CD14-positive monocyte (primary cell): ENCODE measurements at regions not wholly inside any gene's neighbourhood (a gene's known extent, or its start where the extent isn't known, plus 50 kb on each side); places are given as distances from the start of the nearest gene placed in this dataset.

Experiments used
- DNase-seq, 3 donors: peaks; one replicate each; pipeline ENCODE4 v3.0.0-alpha.2; 2011 to 2022
- H2AFZ ChIP-seq: 2 replicates; pipeline ENCODE4 v1.6.0; 2012; ENCODE audit warnings: mild to moderate bottlenecking, low read depth, low read length, inconsistent platforms; ENCODE audit not compliant: insufficient read depth, poor library complexity, severe bottlenecking
- H3K27ac ChIP-seq, 2 donors: 1 replicate in 1 of 2; 2 replicates in 1 of 2; pipeline ENCODE4 v1.5.1; 2012 to 2013; ENCODE audit warnings: low read length in 2 of 2, control low read depth in 1 of 2, inconsistent platforms in 1 of 2, low read depth in 1 of 2, mild to moderate bottlenecking in 1 of 2
- H3K27me3 ChIP-seq, 2 donors: one replicate each; pipeline versions ENCODE4 v1.6.0 to v1.6.1; 2011 to 2013; ENCODE audit warnings: low read length in 2 of 2; ENCODE audit not compliant: control insufficient read depth in 2 of 2, insufficient read depth in 2 of 2
- H3K36me3 ChIP-seq, 2 donors: replicated peaks in 1 of 2; 1 replicate in 1 of 2; 2 replicates in 1 of 2; pipeline versions ENCODE4 v1.5.1 to v1.6.1; 2012 to 2013; ENCODE audit warnings: low read length in 2 of 2, control low read depth in 1 of 2, inconsistent platforms in 1 of 2, mild to moderate bottlenecking in 1 of 2; ENCODE audit not compliant: insufficient read depth in 2 of 2, control insufficient read depth in 1 of 2
- H3K4me1 ChIP-seq, 2 donors: 1 replicate in 1 of 2; 2 replicates in 1 of 2; pipeline versions ENCODE4 v1.5.1 to v1.6.1; 2012 to 2013; ENCODE audit warnings: low read length in 2 of 2, control low read depth in 1 of 2, inconsistent platforms in 1 of 2, mild to moderate bottlenecking in 1 of 2, moderate library complexity in 1 of 2; ENCODE audit not compliant: insufficient read depth in 2 of 2, control insufficient read depth in 1 of 2
- H3K4me2 ChIP-seq: replicated peaks from 2 replicates; pipeline ENCODE3; 2012; ENCODE audit warnings: low read length, moderate library complexity, mild to moderate bottlenecking; ENCODE audit not compliant: poor library complexity, severe bottlenecking; ENCODE audit errors: extremely low read depth
- H3K4me3 ChIP-seq, 3 experiments: fragments of 200-600 bp in 1 of 3; sonication (generic) in 1 of 3; replicated peaks in 1 of 3; 1 replicate in 2 of 3; 2 replicates in 1 of 3; pipeline ENCODE4 v1.5.1; 2011 to 2013; ENCODE audit warnings: low read length in 3 of 3, mild to moderate bottlenecking in 3 of 3, control low read depth in 2 of 3, low read depth in 2 of 3, inconsistent platforms in 1 of 3, moderate library complexity in 1 of 3
- H3K79me2 ChIP-seq: 2 replicates; pipeline ENCODE4 v1.6.0; 2012; ENCODE audit warnings: mild to moderate bottlenecking, control low read depth, inconsistent platforms, low read length, moderate library complexity; ENCODE audit not compliant: insufficient read depth
- H3K9ac ChIP-seq: 2 replicates; pipeline ENCODE4 v1.6.0; 2017; ENCODE audit warnings: low read length, mild to moderate bottlenecking; ENCODE audit not compliant: insufficient read depth, poor library complexity, severe bottlenecking
- H3K9me3 ChIP-seq, 2 donors: replicated peaks in 1 of 2; 1 replicate in 1 of 2; 2 replicates in 1 of 2; pipeline versions ENCODE4 v1.5.1 to v1.6.1; 2012 to 2013; ENCODE audit warnings: low read length in 2 of 2, control low read depth in 1 of 2; ENCODE audit not compliant: control insufficient read depth in 1 of 2, insufficient read depth in 1 of 2
- H4K20me1 ChIP-seq: 2 replicates; pipeline ENCODE4 v1.6.0; 2012; ENCODE audit warnings: mild to moderate bottlenecking, low read length, control low read depth, moderate library complexity; ENCODE audit not compliant: insufficient read depth
- H3K27ac Mint-ChIP-seq, 7 donors: one replicate each; pipeline ENCODE4 v1.8.0; 2020; ENCODE audit warnings: mild to moderate bottlenecking in 7 of 7, mixed read lengths in 7 of 7, moderate library complexity in 6 of 7, inconsistent platforms in 2 of 7
- H3K27me3 Mint-ChIP-seq, 3 donors: one replicate each; pipeline ENCODE4 v1.8.0; 2021 to 2022; ENCODE audit warnings: low read depth in 3 of 3, mild to moderate bottlenecking in 3 of 3, mixed read lengths in 3 of 3, moderate library complexity in 3 of 3, inconsistent platforms in 1 of 3
- H3K36me3 Mint-ChIP-seq, 2 donors: one replicate each; pipeline ENCODE4 v1.8.0; 2020; ENCODE audit warnings: mixed read lengths in 2 of 2, inconsistent platforms in 1 of 2, mild to moderate bottlenecking in 1 of 2
- H3K4me1 Mint-ChIP-seq: one replicate; pipeline ENCODE4 v1.8.0; 2020; ENCODE audit warnings: mild to moderate bottlenecking, mixed read lengths
- H3K4me3 Mint-ChIP-seq, 2 donors: one replicate each; pipeline ENCODE4 v1.8.0; 2020; ENCODE audit warnings: mild to moderate bottlenecking in 2 of 2, mixed read lengths in 2 of 2, moderate library complexity in 1 of 2
- H3K9me3 Mint-ChIP-seq, 7 donors: one replicate each; pipeline ENCODE4 v1.8.0; 2020 to 2022; ENCODE audit warnings: mixed read lengths in 7 of 7, mild to moderate bottlenecking in 6 of 7, moderate library complexity in 6 of 7, inconsistent platforms in 2 of 7
- WGBS: methylation state at CpG from one replicate; pipeline ENCODE4 v1.1.5; 2013; ENCODE audit warnings: missing lambda C conversion rate; ENCODE audit not compliant: insufficient coverage; 5-methylcytosine and 5-hydroxymethylcytosine counted together
- intact Hi-C, 2 donors: fragments of 100-400 bp; cut with micrococcal nuclease; formaldehyde crosslinking; loops; one replicate each; pipeline versions ENCODE4 v1.15.0 to v1.15.1; 2023
- TF ChIP-seq, protein P1 (sequence below): fragments of 200-600 bp; IDR thresholded peaks from one replicate; pipeline ENCODE4 v1.8.0; 2022; ENCODE audit warnings: antibody characterized with exemption, mild to moderate bottlenecking

DNA sequence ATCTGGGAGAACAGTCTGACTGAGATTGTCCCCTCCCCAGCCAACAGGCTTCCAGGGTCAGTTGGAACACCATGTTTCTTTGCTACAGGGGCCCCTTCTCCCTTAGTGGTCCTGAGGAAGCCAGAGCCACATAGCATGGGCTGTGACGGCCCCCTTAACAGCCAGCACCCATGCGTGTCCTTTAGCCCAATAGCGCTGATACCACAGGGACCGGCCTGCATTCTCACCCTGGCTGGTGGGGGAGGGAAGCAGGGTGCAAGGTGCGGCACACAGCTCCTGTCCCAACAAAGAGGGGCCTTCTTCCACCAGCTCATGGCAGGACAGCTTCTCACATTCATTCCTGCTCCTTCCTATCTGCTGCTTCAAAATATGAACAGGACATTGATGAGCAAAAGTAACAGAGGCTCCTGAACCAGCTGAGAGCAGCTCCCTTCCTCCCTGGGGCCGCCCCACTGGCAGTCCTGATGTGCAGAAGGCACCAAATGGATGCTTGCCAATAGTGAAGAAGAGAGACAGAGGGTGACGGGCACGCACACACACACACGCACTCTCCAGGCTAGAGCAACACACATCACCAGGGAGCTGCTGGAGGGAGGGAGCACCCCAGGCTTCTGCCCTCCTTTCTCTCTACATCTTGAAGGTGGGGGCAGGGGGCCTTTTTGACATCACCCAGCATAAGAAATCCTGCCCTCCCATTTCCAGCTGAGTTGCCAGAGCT is 99.4 kb downstream of the CRYAA start:
- no peak overlapping the region for H3K4me3 Mint-ChIP-seq
- H3K27me3 Mint-ChIP-seq: peaks cover 0 to 7% (median 3%) of the 10 kb centered on the region in 3 donors
- no peaks in the 10 kb centered on the region for H4K20me1 ChIP-seq
- no peak overlapping the region for H3K27ac ChIP-seq
- H2AFZ ChIP-seq: no peak overlapping the region
- H3K4me1 Mint-ChIP-seq: peaks cover 4% of the 10 kb centered on the region
- no peaks in the 10 kb centered on the region for H3K9me3 ChIP-seq
- no peak for DNase-seq
- no peak overlapping the region for H3K9ac ChIP-seq
- H3K36me3 Mint-ChIP-seq: no peaks in the 10 kb centered on the region
- peaks cover 0 to 4% of the 10 kb centered on the region in 2 donors for H3K4me1 ChIP-seq
- H3K36me3 ChIP-seq: no peaks in the 10 kb centered on the region
- no peaks in the 10 kb centered on the region for H3K27me3 ChIP-seq
- no peaks in the 10 kb centered on the region for H3K79me2 ChIP-seq
- no peak overlapping the region for H3K27ac Mint-ChIP-seq
- no peak overlapping the region for H3K4me3 ChIP-seq
- peaks cover 0 to 2% (median 0%) of the 10 kb centered on the region in 7 donors for H3K9me3 Mint-ChIP-seq
- H3K4me2 ChIP-seq: no peak overlapping the region
- WGBS: no CpG with 5 or more reads among the region's 9 CpGs
- TF ChIP-seq, protein P1, sequence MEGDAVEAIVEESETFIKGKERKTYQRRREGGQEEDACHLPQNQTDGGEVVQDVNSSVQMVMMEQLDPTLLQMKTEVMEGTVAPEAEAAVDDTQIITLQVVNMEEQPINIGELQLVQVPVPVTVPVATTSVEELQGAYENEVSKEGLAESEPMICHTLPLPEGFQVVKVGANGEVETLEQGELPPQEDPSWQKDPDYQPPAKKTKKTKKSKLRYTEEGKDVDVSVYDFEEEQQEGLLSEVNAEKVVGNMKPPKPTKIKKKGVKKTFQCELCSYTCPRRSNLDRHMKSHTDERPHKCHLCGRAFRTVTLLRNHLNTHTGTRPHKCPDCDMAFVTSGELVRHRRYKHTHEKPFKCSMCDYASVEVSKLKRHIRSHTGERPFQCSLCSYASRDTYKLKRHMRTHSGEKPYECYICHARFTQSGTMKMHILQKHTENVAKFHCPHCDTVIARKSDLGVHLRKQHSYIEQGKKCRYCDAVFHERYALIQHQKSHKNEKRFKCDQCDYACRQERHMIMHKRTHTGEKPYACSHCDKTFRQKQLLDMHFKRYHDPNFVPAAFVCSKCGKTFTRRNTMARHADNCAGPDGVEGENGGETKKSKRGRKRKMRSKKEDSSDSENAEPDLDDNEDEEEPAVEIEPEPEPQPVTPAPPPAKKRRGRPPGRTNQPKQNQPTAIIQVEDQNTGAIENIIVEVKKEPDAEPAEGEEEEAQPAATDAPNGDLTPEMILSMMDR: no peak
- intact Hi-C loops: no loop called here

DNA sequence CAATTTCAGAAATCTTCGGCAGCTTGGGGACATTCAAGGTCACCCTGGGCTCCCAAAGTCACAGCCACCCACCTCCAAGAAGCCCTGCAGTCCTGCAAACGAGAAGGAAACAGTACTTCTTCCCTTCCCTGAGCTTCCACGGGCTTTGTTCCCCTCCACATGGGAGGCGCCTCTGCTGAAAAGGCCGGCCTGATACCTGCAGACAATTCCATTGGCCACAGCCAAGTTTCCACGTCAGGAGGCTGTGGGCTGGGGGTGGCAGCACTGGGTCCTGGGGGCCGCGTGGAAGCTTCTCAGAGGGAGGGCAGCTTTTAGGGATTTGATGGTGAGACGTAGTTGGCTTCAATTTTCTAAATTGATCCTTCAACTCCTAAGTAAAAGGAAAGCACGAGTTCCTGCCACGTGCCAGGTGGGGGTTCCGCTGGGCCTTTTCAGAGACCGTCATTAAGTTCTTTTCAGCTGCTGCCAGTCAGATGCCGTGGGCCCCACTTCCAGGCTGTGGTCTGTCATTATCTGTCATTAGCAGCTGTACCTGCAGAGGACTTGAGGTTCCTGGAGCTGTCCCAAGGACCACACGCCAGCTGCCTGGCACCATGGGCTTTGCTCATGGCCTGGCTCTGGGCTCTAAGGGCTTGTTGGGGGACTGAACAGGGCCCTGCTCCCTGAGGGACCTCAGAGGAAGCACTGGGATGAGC is 98.7 kb downstream of the CRYAA start:
- Histone ChIP-seq H3K79me2 (no peaks in the 10 kb centered on the region), H3K4me2 (no peak overlapping the region), H3K27me3 (no peaks in the 10 kb centered on the region), H3K9ac (no peak overlapping the region), H3K4me3 (no peak overlapping the region), H2AFZ (no peak overlapping the region), H4K20me1 (no peaks in the 10 kb centered on the region), H3K9me3 (peaks cover under 1 to 2% of the 10 kb centered on the region in 2 donors), H3K36me3 (no peaks in the 10 kb centered on the region), H3K27ac (no peak overlapping the region), H3K4me1 (peaks cover 0 to 4% of the 10 kb centered on the region in 2 donors)
- intact Hi-C loops: no loop called here
- H3K9me3 Mint-ChIP-seq: peaks cover 0 to 3% (median 1%) of the 10 kb centered on the region in 7 donors
- no peak for DNase-seq
- H3K4me3 Mint-ChIP-seq: no peak overlapping the region
- TF ChIP-seq, protein P1: no peak
- no peaks in the 10 kb centered on the region for H3K36me3 Mint-ChIP-seq
- H3K4me1 Mint-ChIP-seq: peaks cover 4% of the 10 kb centered on the region
- 67% methylated on average over 11 of the region's 15 CpGs for WGBS
- H3K27ac Mint-ChIP-seq: no peak overlapping the region
- peaks cover 0 to 7% (median 3%) of the 10 kb centered on the region in 3 donors for H3K27me3 Mint-ChIP-seq
